Stimulated activated CD8-positive, alpha-beta memory T cell treated with anti-CD3 and anti-CD28 coated beads, Interleukin-7, amount 100 ng/mL, for 48 hours (primary cell): ENCODE measurements at regions not wholly inside any gene's neighbourhood (a gene's known extent, or its start where the extent isn't known, plus 50 kb on each side); places are given as distances from the start of the nearest gene placed in this dataset.
"Not testable (repeated sequence)": the region's sequence is repeated elsewhere in the genome, so short reads cannot be mapped to it uniquely, and the experiment has no call there.

Source experiments
- DNase-seq, 2 donors: peaks; one replicate each; pipeline ENCODE4 v3.0.0-alpha.2; 2020; ENCODE audit warnings: low read depth in 1 of 2; ENCODE audit errors: extremely low read depth in 1 of 2

GRCh38 chr2:48043131-48043700 is 136.9 kb upstream of the FBXO11 start:
- no peak for DNase-seq

DNA sequence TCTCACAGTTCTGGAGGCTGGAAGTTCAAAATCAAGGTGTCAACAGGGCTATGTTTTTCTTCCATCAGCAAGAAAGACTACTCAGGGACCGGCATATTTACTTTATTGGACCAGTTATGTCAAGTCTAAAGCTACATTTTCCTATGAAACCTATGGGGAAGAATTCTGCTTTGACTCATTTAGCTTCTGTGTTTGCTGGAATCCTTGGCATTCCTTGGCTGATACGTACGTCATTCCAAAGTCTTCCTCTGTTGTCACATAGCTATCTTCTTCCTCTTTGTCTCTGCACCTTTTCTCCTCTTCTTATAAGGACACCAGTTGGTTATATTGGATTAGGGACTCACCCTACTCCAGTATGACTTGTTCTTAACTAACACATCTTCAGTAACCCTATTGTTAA is 137.4 kb upstream of the FBXO11 start:
- no peak for DNase-seq

- DNase-seq, result no peak
Observed at GRCh38 chr2:48045613-48046012, 139.3 kb upstream of the FBXO11 start.

GRCh38 chr2:48048476-48049171 is 142.3 kb upstream of the FBXO11 start:
- no peak for DNase-seq

DNA sequence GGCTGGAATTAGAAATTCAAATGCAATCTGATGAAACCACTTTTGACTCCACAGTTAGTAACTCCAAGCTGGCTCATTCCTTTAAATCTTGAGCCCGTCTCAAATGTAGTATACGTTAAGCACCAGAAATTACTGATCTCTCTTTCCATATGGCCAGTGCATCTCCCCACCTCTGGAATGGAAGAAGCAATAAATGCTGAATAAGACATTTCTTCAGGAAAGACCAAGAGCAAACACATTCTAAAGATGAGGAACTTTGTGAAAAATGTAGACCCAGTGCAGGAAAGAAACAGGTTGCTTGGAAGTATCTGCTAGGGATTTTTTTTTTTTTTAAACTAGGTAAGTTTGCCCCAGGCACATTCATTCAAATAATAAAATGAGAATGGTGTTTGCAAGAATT is 143.1 kb upstream of the FBXO11 start:
- DNase-seq, result no peak

DNA sequence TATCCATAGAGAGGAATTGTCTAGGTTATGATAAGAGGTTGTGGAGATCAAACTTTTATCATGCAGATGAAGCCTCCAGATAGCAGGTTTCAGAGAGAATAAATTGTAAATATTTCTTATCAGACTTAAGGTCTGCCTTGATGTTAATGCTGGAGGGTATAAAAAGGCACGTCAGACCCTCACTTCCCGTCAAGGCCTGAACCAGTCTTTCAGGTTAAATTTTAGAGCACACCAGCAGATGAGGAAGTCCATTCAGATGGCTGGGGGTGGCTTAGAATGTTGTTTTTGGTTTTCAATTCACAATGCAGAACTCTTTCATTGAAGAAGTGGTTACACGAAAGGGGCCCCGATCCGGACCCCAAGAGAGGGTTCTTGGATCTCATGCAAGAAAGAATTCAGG is 144.4 kb upstream of the FBXO11 start:
- DNase-seq, result no peak

- DNase-seq, result no peak
Observed at GRCh38 chr2:48059975-48060374, 153.7 kb upstream of the FBXO11 start.

DNA sequence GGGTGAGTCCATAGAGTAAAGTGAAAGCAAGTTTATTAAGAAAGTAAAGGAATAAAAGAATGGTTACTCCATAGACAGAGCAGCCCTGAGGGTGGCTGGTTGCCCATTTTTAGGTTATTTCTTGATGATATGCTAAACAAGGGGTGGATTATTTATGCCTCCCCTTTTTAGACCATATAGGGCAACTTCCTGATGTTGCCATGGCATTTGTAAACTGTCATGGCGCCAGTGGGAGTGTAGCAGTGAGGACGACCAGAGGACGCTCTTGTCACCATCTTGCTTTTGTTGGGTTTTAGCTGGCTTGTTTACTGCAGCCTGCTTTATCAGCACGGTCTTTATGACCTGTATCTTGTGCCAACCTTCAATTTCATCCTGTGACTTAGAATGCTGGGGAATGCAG is 155.4 kb upstream of the FBXO11 start:
- not testable (repeated sequence) for DNase-seq

DNA sequence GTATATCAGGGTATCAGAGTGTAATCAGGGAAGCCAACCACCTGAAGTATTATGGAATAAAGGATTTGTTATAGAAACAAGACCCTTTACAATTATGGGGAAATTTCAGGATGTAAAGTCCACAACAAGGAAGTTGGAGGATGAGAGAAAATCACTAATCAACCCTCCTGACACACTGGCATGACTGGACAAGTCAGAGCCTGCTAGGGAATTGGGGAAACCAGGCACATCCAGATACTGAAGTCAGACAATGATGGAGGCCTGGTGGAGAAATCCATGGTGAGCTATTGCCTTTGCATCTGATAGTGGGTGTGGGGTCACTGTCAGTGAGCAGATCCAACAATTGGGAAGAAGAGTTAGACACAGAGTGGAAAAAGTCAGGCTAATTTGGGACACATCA is 158.8 kb upstream of the FBXO11 start:
- no peak for DNase-seq

- DNase-seq, result no peak
Observed at GRCh38 chr2:48066000-48066399, 159.7 kb upstream of the FBXO11 start.

- no peak for DNase-seq
Observed at GRCh38 chr2:48069769-48070168, 163.5 kb upstream of the FBXO11 start.

GRCh38 chr2:48070415-48070814 is 164.1 kb upstream of the FBXO11 start:
- DNase-seq, result no peak

DNA sequence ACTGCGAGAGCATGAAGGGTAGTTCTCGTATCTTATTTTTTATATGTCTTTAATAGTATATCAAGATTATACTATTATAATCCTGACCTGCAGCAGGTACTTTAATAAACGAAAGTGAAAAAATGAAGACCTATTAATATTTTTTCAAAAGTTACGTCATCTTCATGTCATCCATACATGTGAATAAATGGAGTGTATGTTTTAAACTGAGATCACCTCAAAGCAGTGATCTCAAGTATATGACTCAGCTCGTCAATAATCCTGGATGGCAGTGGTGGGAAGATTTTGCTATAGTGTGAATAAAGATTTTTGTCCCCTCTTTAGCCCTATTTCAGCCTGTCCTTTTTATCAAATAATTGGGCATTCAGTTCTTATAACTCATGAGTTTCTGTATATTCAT is 166.3 kb upstream of the FBXO11 start:
- no peak for DNase-seq

DNA sequence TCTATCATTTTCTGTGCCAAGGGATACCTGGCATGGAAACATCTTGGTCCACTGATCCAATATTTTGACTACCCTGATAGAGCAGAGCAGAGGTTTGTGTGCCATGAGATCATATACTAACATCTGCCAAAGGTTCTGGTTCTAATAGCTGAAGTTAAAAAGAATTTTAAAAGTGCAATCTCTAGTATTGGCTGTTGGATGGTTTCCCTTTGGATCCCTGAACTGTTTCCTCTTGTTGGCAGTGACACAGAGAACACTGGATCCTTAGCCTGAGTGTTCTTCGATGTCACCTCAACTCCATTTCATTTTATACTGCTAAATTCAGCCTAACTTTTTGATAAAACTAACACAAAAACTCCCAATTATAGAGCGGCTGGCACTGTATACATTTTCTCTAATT is 169.3 kb upstream of the FBXO11 start:
- no peak for DNase-seq

- no peak for DNase-seq
Observed at GRCh38 chr2:48080534-48081316, 174.4 kb upstream of the FBXO11 start.

DNA sequence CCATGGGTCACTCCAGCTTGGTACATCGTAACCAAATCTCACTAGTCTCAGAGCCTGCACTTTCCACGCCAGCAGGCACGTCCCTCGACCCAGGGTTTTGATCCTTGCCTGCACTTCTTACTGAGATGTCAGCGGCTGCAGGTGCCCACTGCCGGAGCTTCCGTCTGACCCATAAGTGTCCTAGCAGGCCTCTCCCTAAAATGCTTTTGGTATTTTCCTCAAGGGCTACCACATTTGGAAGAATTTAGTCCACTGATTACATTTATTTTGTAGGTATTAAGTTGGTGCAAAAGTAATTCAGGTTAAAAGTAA is 175.0 kb upstream of the FBXO11 start:
- DNase-seq, result no peak

- no peak for DNase-seq
Observed at GRCh38 chr2:48085888-48086287, 179.6 kb upstream of the FBXO11 start.

DNA sequence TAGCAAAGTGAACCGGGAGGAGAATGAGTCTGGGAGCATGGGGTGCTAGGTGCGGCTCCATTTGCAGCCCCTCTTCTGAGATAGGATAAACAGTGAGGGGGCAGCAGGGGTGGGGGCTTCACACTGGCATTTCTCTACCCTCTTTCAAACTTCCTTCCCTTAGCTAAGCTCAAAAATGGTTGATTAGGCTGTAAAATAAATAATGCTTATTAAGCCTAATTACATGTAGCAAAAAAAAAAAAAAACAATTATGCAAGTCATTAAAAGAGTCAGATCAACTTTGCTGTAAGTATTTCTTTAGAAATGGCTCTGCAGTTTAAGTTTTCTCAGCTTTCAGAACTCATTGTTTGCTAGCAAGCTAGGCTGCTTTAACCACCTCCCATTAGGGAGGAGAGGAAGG is 182.7 kb upstream of the FBXO11 start:
- DNase-seq, result no peak

DNA sequence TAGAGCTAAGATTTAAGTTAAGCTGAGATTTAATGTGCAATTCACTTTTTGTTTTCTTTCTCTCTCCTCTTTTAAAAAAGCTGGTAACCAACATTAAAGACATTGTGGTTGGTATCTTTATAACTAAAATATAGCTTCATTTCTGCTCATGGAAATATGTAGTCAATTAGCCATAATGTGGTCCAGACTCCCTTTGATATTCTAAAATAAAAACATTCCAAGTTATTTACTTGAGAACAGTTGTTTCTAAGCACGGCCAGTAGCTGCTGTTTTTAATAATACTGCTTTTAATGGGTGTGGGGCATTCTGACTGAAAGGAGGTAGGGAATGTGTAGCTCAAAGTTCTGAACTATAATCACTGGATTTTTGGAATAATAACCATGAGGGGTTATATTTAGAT is 183.3 kb upstream of the FBXO11 start:
- no peak for DNase-seq

DNA sequence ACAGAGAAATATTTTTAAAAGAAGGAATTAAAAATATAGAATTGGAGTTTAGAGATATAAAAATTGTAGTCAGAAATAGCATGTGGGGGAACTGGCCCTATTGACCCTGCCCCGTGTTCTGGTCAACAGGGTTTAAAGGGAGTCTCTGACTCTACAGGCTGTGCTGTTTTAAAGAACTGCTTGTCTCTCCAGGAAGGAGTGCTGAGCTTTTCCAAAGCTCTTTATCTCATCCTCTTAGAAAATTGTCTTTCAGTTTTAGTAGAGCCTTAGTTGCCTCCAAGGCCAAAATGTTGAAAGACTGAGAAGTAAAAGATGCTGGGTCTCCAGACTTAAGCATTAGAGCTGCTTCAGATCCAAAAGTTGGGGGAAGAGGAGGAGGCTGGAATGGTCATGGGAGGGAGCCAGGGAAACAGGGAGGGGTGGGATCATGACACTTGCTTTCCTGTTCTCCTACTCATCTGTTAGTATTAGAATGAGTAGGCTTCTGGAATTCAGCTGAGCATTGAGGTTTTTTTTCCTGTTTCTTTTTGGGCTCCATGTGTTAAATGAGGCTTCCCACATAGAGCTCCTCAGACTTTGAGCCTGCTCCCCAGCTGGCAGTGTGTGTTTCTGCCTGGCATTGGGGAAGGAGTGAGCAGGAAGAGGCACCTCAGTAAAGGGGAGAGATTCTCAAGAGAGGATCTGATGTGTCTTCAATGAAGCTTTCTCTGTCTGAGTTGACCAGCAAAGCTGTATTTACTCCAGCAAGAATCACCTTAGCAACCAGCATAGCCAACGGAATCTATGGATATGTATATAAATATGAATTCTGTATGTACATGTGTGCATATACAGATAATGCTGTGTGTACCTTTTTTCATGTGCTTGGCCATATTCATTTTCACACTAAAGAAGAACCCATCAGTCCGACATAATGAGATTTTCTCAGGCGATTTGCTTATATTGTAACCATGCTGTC is 186.8 kb upstream of the FBXO11 start:
- DNase-seq, result no peak

DNA sequence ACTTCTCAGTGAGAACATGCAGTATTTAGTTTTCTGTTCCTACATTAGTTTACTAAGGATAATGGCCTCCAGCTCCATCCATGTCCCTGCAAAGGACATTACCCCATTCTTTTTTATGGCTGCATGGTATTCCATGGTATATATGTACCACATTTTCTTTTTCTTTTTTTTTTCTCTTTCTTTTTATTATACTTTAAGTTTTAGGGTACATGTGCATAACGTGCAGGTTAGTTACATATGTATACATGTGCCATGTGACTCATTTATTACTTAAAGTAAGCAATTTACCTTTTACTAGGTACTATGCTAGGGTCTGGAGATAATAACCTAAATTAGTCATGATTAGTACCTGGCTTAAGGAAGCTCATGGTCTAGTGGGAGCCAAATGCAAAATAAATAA is 190.5 kb upstream of the FBXO11 start:
- DNase-seq, result not testable (repeated sequence)
